Activated naive CD8-positive, alpha-beta T cell (primary cell): ENCODE measurements at regions not wholly inside any gene's neighbourhood (a gene's known extent, or its start where the extent isn't known, plus 50 kb on each side); places are given as distances from the start of the nearest gene placed in this dataset.

Experiments used
- H3K27ac Mint-ChIP-seq: one replicate; pipeline ENCODE4 v1.8.0; 2021; ENCODE audit warnings: mixed read lengths
- H3K27me3 Mint-ChIP-seq: one replicate; pipeline ENCODE4 v1.8.0; 2021; ENCODE audit warnings: mixed read lengths
- H3K36me3 Mint-ChIP-seq: one replicate; pipeline ENCODE4 v1.8.0; 2021; ENCODE audit warnings: mixed read lengths
- H3K4me1 Mint-ChIP-seq: one replicate; pipeline ENCODE4 v1.8.0; 2021; ENCODE audit warnings: low read depth, mixed read lengths
- H3K4me3 Mint-ChIP-seq: one replicate; pipeline ENCODE4 v1.8.0; 2021; ENCODE audit warnings: mild to moderate bottlenecking, mixed read lengths
- H3K9me3 Mint-ChIP-seq: one replicate; pipeline ENCODE4 v1.8.0; 2021; ENCODE audit warnings: low read depth, mixed read lengths

DNA sequence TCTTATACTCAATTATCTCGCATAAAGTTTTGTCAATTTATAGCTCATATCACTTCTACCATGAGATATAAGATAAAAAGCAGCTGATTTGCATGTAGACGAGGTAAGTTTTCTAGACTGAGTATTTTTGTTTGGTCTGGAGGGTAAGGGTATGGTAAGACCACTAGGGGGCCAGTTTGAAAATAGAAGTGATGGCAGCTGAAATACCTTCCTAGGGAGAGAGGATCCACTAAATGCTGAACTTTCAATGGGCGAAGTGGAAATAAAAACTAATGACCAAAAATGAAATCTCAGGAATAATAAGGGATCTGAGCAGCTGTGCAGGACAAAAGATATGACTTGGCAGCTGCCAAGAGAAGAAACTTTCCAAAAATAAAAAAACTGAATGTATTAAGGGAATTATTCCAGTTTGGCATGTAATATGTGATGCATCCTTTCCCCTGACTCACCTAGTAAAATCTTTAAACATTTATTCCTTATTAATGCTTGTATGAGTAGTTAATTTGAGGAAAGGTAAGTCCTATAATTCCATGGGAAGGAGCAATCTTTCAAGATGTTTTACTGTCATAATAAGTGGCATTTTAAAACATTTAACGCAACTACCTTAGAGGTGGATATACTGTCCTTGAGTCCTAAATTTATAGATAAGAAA, 754.5 kb downstream of the C12orf50 start:
- no peaks in the 10 kb centered on the region for H3K4me1 Mint-ChIP-seq
- no peaks in the 10 kb centered on the region for H3K36me3 Mint-ChIP-seq
- H3K9me3 Mint-ChIP-seq: peaks cover 8% of the 10 kb centered on the region
- H3K4me3 Mint-ChIP-seq: no peak overlapping the region
- no peak overlapping the region for H3K27ac Mint-ChIP-seq
- no peaks in the 10 kb centered on the region for H3K27me3 Mint-ChIP-seq

DNA sequence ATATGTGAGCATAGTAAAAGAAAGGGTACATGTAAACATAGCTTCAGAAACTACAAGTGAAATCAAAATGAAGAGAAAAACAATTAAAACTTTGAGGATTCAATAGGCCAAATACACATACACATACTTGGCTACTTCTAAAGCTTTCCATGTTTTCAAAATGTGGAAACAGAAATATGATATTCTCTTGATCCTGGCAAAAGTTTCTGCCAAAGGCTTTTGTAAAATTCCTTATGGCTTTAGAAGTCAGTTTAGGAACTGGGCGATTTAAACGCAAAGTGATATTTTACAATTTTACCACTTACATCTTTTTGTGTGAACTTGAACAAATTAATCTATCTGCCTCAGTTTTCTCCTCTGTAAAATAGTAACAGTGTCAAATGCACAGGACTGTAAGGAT, 756.4 kb downstream of the C12orf50 start:
- peaks cover 10% of the 10 kb centered on the region for H3K9me3 Mint-ChIP-seq
- H3K4me3 Mint-ChIP-seq: no peak overlapping the region
- no peaks in the 10 kb centered on the region for H3K36me3 Mint-ChIP-seq
- H3K27me3 Mint-ChIP-seq: no peaks in the 10 kb centered on the region
- H3K4me1 Mint-ChIP-seq: no peaks in the 10 kb centered on the region
- no peak overlapping the region for H3K27ac Mint-ChIP-seq

DNA sequence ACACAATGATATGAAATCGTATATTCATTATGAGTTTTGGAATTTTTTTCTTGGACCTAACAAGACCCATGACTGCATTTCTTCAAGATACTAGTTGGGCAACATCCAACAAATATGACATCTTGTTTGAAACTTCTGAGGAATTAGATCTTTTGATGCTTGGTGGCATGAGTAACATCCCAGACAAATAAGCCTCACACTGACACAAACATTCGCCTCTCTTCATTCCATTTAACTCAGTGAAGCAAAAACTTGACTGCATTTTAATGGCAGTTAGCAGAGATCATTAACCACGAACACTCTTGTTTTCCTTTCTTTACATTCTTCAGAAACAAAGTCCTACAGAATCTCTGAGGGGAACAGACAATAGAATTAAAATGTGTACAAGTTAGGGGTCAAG, 758.3 kb downstream of the C12orf50 start:
- no peak overlapping the region for H3K4me3 Mint-ChIP-seq
- peaks cover 12% of the 10 kb centered on the region for H3K9me3 Mint-ChIP-seq
- H3K36me3 Mint-ChIP-seq: no peaks in the 10 kb centered on the region
- no peak overlapping the region for H3K27ac Mint-ChIP-seq
- H3K27me3 Mint-ChIP-seq: no peaks in the 10 kb centered on the region
- H3K4me1 Mint-ChIP-seq: no peaks in the 10 kb centered on the region

DNA sequence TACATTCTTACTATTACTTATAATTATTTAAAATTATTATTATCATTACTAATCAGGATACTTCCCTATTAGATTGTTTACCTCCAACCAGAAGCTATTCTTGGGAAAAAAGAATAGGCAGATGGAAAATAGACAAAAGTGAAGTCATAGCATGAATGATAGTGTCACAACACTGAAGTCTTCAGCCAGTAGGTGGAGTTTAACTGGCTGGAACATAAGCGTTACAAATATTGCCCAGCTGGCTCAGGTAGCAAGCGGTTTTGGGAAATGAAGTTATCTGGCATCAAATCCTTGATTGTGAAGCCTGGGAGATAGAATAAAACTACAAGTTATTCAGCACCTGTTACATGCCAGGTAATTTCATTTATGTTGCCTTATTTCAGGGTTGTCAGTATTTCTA, 762.9 kb downstream of the C12orf50 start:
- no peaks in the 10 kb centered on the region for H3K27me3 Mint-ChIP-seq

DNA sequence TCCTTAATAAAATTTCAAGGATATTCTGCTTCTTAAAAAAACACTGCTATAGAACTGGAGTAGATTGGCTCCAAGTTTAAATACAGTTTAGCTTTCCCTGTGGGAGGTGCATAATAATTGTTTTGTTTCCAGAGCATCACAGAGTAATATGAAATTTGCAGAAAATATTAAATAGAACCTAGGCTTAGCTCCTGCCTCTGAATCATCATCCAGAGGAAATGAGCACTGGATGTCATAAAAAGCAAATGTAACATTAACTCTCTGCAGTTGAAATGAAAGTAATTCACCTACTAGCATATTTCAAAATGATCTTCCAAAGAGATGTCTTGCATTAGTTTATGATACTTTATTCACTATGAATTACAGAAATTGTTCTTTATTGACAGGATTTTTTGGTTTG, 769.8 kb downstream of the C12orf50 start:
- Mint-ChIP-seq H3K27me3 (no peaks in the 10 kb centered on the region), H3K27ac (no peak overlapping the region), H3K36me3 (no peaks in the 10 kb centered on the region), H3K4me1 (no peaks in the 10 kb centered on the region), H3K9me3 (peaks cover 4% of the 10 kb centered on the region), H3K4me3 (no peak overlapping the region)

More for the DNA sequence above, 762.9 kb downstream of the C12orf50 start:
- H3K9me3 Mint-ChIP-seq: peaks cover 9% of the 10 kb centered on the region
- no peaks in the 10 kb centered on the region for H3K36me3 Mint-ChIP-seq
- H3K27ac Mint-ChIP-seq: no peak overlapping the region
- H3K4me3 Mint-ChIP-seq: no peak overlapping the region
- no peaks in the 10 kb centered on the region for H3K4me1 Mint-ChIP-seq

DNA sequence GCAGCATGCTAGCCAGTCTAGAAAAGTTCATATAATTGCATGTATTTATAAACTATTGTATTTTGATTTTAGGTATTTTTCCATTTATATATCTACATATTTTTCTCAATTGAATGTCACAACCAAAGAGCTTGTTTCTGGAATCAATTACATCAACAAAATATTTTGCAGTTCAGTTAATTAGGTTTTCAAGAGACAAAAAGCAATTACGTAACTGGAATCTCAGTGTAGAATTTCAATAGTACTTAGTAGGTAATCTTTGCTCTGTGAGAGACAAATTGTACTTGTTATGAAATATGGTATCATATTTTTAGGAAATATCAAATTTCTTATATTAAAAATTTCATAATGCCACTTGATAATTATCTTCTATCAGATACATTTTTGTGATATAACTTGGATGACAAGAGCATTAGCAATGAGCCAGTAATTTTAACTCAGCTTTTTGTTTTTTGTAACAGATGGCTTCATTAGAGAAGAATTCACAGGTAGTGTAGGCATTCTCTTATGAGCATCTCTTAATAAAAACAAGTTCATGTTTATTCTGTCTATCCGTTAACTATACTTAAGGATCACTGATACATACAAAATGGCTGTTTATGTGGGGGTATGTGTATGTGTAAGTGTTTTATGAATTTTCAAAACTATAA, 774.7 kb downstream of the C12orf50 start:
- H3K27ac Mint-ChIP-seq: no peak overlapping the region
- H3K4me1 Mint-ChIP-seq: no peaks in the 10 kb centered on the region
- no peaks in the 10 kb centered on the region for H3K36me3 Mint-ChIP-seq
- H3K27me3 Mint-ChIP-seq: no peaks in the 10 kb centered on the region
- H3K4me3 Mint-ChIP-seq: no peak overlapping the region
- peaks cover 12% of the 10 kb centered on the region for H3K9me3 Mint-ChIP-seq

DNA sequence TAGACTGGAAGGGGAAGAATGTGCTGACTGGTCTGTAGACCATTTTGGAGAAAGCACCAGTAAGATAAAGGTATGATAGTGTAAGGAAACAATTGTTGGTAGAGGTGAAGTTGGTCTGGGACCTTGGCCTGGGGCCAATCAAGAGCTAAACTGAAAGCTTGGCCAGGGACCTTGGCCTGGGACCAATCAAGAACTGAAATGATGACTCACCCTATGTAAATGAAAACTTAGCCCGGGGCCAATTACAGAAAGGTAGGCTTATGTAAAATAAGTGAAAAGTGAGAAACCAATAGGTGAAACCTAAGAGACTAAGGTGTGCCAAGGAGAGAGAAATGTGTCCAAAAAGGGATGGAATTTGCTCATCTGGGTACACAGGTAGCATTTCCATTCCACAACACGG, 776.0 kb downstream of the C12orf50 start:
- H3K4me1 Mint-ChIP-seq: no peaks in the 10 kb centered on the region
- H3K27ac Mint-ChIP-seq: no peak overlapping the region
- H3K27me3 Mint-ChIP-seq: no peaks in the 10 kb centered on the region
- no peak overlapping the region for H3K4me3 Mint-ChIP-seq
- H3K9me3 Mint-ChIP-seq: peaks cover 12% of the 10 kb centered on the region
- no peaks in the 10 kb centered on the region for H3K36me3 Mint-ChIP-seq

DNA sequence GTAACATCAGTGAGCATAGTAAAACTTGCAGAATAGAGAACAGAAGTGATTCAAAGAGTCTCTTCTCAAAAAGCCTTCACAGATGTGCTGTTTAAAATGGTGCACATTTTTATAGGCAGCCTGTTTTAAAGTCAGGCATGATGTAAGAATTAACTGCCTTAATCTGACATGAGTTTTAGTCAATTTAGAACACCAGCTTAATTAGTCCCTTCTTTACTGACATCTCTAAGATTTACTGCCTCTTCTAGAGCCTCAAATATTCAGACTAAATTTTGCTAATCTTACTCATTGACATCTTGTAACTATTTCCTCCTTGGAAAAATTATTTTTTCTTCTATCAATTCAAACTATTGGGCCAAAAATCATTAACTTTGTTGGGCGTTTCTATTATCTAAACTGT, 782.5 kb downstream of the C12orf50 start:
- Mint-ChIP-seq H3K9me3 (peaks cover 7% of the 10 kb centered on the region), H3K27ac (no peak overlapping the region), H3K4me1 (no peaks in the 10 kb centered on the region), H3K27me3 (no peaks in the 10 kb centered on the region), H3K4me3 (no peak overlapping the region), H3K36me3 (no peaks in the 10 kb centered on the region)

DNA sequence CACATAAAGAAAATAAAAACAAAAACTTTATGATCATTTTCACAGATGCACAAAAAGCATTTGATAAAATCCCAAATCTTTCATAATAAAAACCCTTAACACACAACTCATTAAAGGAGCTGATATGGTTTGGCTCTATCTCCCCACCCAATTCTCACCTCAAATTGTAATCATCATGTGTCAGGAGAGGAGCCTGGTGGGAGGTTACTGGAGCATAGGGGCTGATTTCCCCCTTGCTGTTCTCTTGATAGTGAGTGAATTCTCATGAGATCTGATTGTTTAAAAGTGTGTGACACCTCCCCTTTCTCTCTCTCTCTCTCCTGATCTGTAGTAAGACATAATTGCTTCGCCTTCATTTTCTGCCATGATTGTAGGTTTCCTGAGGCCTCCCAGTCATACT, 790.7 kb downstream of the C12orf50 start:
- Mint-ChIP-seq H3K27ac (no peak overlapping the region), H3K36me3 (no peaks in the 10 kb centered on the region), H3K4me3 (no peak overlapping the region), H3K9me3 (no peaks in the 10 kb centered on the region), H3K4me1 (no peaks in the 10 kb centered on the region), H3K27me3 (no peaks in the 10 kb centered on the region)

DNA sequence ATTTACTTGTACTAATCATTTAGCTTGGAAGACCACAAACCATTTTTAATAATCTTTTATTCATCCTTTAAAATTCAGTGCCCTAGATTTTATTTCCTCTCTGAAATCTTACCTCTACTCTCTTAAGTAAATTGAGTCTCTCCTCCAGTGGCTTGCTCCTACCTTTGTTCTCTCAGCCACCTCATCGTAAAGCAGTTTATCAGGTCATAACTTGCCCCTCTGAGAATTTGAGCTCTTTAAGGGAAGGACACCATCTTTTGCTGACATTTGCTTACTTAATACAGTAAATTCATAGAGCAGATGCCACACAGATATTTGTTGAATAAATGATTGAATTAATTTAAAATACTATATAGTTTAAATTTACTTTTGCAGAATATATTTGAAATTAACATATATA, 794.3 kb downstream of the C12orf50 start:
- H3K27me3 Mint-ChIP-seq: no peaks in the 10 kb centered on the region
- no peaks in the 10 kb centered on the region for H3K4me1 Mint-ChIP-seq
- no peak overlapping the region for H3K27ac Mint-ChIP-seq
- H3K9me3 Mint-ChIP-seq: no peaks in the 10 kb centered on the region
- H3K36me3 Mint-ChIP-seq: no peaks in the 10 kb centered on the region
- no peak overlapping the region for H3K4me3 Mint-ChIP-seq

DNA sequence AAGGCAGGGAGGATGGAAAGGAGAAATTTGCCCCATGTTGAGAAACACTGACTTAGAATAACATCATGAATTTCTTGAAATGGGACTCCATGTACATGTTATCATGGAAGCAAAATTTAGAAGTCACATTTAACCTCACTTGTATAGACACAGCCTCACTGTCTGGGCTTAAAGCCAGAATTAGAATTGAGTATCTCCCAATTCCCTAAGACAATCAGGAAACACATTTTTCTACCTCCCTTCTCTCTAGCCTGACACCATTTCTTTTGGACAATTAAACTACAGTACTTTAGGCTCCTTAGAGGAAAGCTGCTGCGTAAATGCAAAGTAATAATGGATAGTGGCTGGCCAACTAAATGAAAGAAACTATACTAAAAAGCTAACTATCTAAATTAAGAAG, 795.5 kb downstream of the C12orf50 start:
- peaks cover 3% of the 10 kb centered on the region for H3K9me3 Mint-ChIP-seq
- H3K4me3 Mint-ChIP-seq: no peak overlapping the region
- no peak overlapping the region for H3K27ac Mint-ChIP-seq
- H3K4me1 Mint-ChIP-seq: no peaks in the 10 kb centered on the region
- no peaks in the 10 kb centered on the region for H3K27me3 Mint-ChIP-seq
- no peaks in the 10 kb centered on the region for H3K36me3 Mint-ChIP-seq

DNA sequence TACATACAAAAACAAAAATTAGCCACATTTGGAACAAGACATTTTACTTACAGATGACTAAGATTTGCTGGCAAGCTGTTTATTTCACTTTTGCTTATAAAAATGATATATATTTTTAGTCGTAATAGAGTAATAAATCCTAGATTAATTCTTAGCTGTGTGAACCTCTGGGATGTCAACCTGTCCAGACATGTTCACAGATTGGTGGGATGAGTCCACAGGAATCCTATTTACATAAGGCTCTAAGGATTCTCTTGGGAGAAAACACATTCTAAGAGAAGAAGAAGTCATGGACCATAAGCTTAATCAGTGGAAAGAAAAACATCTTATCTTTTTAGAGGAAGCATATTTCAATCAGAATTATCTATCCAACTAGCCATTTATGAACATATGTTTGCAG, 797.4 kb downstream of the C12orf50 start:
- Mint-ChIP-seq H3K27me3 (no peaks in the 10 kb centered on the region), H3K4me3 (no peak overlapping the region), H3K36me3 (no peaks in the 10 kb centered on the region), H3K4me1 (no peaks in the 10 kb centered on the region), H3K9me3 (peaks cover 3% of the 10 kb centered on the region), H3K27ac (no peak overlapping the region)

DNA sequence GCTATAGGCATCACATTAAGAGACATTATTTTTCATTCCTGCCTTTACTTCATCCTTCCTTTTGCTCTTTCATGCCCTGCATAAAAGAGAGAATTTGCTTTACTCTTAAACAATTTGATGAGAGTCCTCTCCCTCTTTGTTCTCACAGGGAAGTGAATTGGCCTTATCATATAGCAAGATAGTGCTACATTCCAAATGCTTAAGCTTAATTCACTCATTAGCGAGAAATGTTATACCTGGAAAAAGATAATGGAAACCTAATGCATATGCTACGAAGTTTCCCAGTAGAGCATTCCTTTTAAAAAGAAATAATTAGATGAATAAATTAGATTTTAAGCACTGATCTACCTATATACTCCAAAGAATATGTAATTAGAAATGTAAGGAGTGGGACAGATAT, 798.8 kb downstream of the C12orf50 start:
- Mint-ChIP-seq H3K4me3 (no peak overlapping the region), H3K27me3 (no peaks in the 10 kb centered on the region), H3K4me1 (no peaks in the 10 kb centered on the region), H3K36me3 (no peaks in the 10 kb centered on the region), H3K27ac (no peak overlapping the region), H3K9me3 (peaks cover 8% of the 10 kb centered on the region)

DNA sequence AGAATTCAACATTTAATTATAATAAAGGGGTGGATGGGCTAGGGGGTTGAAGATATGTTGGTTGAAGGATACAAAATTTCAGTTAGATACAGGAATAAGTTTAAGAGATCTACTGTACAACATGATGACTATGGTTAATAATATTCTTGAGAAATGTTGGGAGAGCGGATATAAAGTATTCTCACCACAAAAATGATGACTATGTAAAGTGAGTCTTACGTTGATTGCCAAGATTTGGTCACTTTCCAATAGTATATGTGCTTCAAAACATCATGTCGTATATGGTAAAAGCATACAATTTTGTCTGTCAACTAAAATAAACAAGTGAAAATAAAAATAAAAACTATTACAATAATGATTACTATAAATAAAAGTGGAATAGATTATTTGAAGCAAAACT, 802.0 kb downstream of the C12orf50 start:
- Mint-ChIP-seq H3K27ac (no peak overlapping the region), H3K4me3 (no peak overlapping the region), H3K9me3 (peaks cover 8% of the 10 kb centered on the region), H3K4me1 (no peaks in the 10 kb centered on the region), H3K36me3 (no peaks in the 10 kb centered on the region), H3K27me3 (no peaks in the 10 kb centered on the region)

DNA sequence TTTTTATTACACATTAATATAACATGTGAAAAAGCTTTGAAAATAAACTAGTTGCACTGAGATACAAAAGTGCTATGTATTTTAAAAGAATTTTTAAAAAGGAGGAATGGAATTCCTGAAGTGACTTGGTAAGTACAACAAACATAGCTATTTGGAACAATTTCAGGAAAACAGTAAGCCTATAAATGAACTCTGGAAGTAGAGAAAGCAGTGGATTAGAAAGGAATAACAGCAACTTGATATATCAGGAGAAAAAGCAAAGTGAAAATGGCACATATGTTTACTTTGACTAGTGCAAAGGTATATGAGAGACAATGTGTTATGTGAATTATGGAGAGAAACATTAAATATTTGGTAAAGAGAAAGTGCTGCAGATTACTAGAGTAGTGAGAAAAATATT, 811.7 kb downstream of the C12orf50 start:
- Mint-ChIP-seq H3K27me3 (no peaks in the 10 kb centered on the region), H3K4me1 (no peaks in the 10 kb centered on the region), H3K4me3 (no peak overlapping the region), H3K27ac (no peak overlapping the region), H3K36me3 (no peaks in the 10 kb centered on the region), H3K9me3 (peaks cover 7% of the 10 kb centered on the region)

DNA sequence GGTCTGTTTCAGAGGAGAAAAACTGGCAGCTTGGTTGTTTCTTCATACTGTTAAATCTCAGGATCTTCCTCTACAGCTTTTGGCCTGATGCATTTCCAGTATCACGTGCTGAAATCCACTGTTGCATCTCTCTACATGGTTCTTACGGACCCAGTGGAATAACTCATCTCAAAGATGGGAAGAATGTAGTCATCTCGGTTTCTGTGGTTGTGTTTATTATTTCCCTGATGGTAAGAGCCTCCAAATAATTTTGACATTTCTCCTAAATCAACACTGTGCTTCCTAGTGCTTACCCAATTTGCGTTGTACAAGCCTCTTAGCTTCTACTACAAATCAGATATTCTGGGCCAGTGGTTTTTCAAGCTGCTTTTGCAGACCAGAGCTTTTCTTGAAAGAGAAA, 812.8 kb downstream of the C12orf50 start:
- no peak overlapping the region for H3K27ac Mint-ChIP-seq
- H3K4me3 Mint-ChIP-seq: no peak overlapping the region
- no peaks in the 10 kb centered on the region for H3K27me3 Mint-ChIP-seq
- H3K36me3 Mint-ChIP-seq: no peaks in the 10 kb centered on the region
- H3K4me1 Mint-ChIP-seq: no peaks in the 10 kb centered on the region
- H3K9me3 Mint-ChIP-seq: peaks cover 6% of the 10 kb centered on the region
